Neural cell (in vitro differentiated cells): ENCODE measurements at regions not wholly inside any gene's neighbourhood (a gene's known extent, or its start where the extent isn't known, plus 50 kb on each side); places are given as distances from the start of the nearest gene placed in this dataset.

Experiments
- H2AFZ ChIP-seq: fragments of 200-600, 300-800 bp; sonication (generic), shearing (Covaris generic); 2 replicates; pipeline ENCODE4 v1.6.0; 2014; ENCODE audit warnings: low read depth, mild to moderate bottlenecking, antibody characterized with exemption, low read length, moderate library complexity
- H3F3A ChIP-seq: fragments of 200-600 bp; shearing (Covaris generic); 2 replicates; pipeline ENCODE4 v1.6.1; 2016; ENCODE audit warnings: mild to moderate bottlenecking, moderate library complexity, mixed read lengths, antibody characterized with exemption, low read length; ENCODE audit not compliant: insufficient read depth, poor library complexity, severe bottlenecking
- H3K27ac ChIP-seq: fragments of 200-600, 300-800 bp; sonication (generic), shearing (Covaris generic); 2 replicates; pipeline ENCODE4 v1.5.1; 2014; ENCODE audit warnings: mild to moderate bottlenecking, low read length, moderate library complexity
- H3K27me3 ChIP-seq: fragments of 300-800, 200-600 bp; sonication (generic), shearing (Covaris generic); 2 replicates; pipeline ENCODE4 v1.6.0; 2014; ENCODE audit warnings: mild to moderate bottlenecking, low read depth, low read length, moderate library complexity; ENCODE audit not compliant: insufficient read depth
- H3K36me3 ChIP-seq: fragments of 300-800, 200-600 bp; sonication (generic), shearing (Covaris generic); 2 replicates; pipeline ENCODE4 v1.5.1; 2014; ENCODE audit warnings: mild to moderate bottlenecking, antibody characterized with exemption, low read length, moderate library complexity; ENCODE audit not compliant: insufficient read depth
- H3K4me2 ChIP-seq: fragments of 300-800, 200-600 bp; sonication (generic), shearing (Covaris generic); 2 replicates; pipeline ENCODE4 v1.6.0; 2014; ENCODE audit warnings: mild to moderate bottlenecking, low read length
- H3K4me3 ChIP-seq: fragments of 300-800, 200-600 bp; sonication (generic), shearing (Covaris generic); 2 replicates; pipeline ENCODE4 v1.5.1; 2014; ENCODE audit warnings: mild to moderate bottlenecking, low read length, moderate library complexity
- H3K79me2 ChIP-seq: fragments of 200-600 bp; shearing (Covaris generic); replicated peaks from 2 replicates; pipeline ENCODE4 v1.6.0; 2014; ENCODE audit warnings: mild to moderate bottlenecking, low read length, moderate library complexity; ENCODE audit not compliant: insufficient read depth
- H3K9ac ChIP-seq: fragments of 300-800, 200-600 bp; sonication (generic), shearing (Covaris generic); 2 replicates; pipeline ENCODE4 v1.6.1; 2016; ENCODE audit warnings: mild to moderate bottlenecking, low read length, mixed read lengths
- H3K9me2 ChIP-seq: fragments of 200-600 bp; shearing (Covaris generic); 2 replicates; pipeline ENCODE4 v1.6.1; 2016; ENCODE audit warnings: mild to moderate bottlenecking, low read length, mixed read lengths; ENCODE audit not compliant: insufficient read depth
- H3K9me3 ChIP-seq: fragments of 200-600, 300-800 bp; sonication (generic), shearing (Covaris generic); 2 replicates; pipeline ENCODE4 v1.6.1; 2016; ENCODE audit warnings: mild to moderate bottlenecking, mixed run types, low read length, moderate library complexity, mixed read lengths
- H4K20me1 ChIP-seq: fragments of 200-600 bp; shearing (Covaris generic); 2 replicates; pipeline ENCODE4 v1.6.1; 2016; ENCODE audit warnings: mild to moderate bottlenecking, mixed run types; ENCODE audit not compliant: insufficient read depth
- CTCF ChIP-seq: fragments of 450-650 bp; IDR thresholded peaks from 2 replicates; pipeline ENCODE4 v1.5.1; 2014; ENCODE audit warnings: antibody characterized with exemption, mild to moderate bottlenecking, moderate library complexity; ENCODE audit not compliant: poor library complexity, severe bottlenecking
- EP300 ChIP-seq: fragments of 450-650 bp; conservative IDR thresholded peaks from 2 replicates; pipeline ENCODE4 v1.6.1; 2014; ENCODE audit warnings: antibody characterized with exemption, mild to moderate bottlenecking, moderate library complexity; ENCODE audit not compliant: poor library complexity, severe bottlenecking
- EZH2 ChIP-seq: fragments of 200-600, 300-800 bp; shearing (Covaris generic), sonication (generic); IDR thresholded peaks from 2 replicates; pipeline ENCODE4 v1.6.1; 2014; ENCODE audit warnings: antibody characterized with exemption, low read length, borderline replicate concordance, mild to moderate bottlenecking; ENCODE audit not compliant: insufficient read depth, poor library complexity, severe bottlenecking
- MXI1 ChIP-seq: fragments of 450-650 bp; conservative IDR thresholded peaks from 2 replicates; pipeline ENCODE4 v1.6.1; 2014; ENCODE audit warnings: antibody characterized with exemption, mild to moderate bottlenecking; ENCODE audit not compliant: poor library complexity, severe bottlenecking
- POLR2AphosphoS5 ChIP-seq: IDR thresholded peaks from 2 replicates; pipeline ENCODE4 v1.6.1; 2012
- RAD21 ChIP-seq: fragments of 450-650 bp; conservative IDR thresholded peaks from 2 replicates; pipeline ENCODE4 v1.6.1; 2014; ENCODE audit warnings: antibody characterized with exemption, mild to moderate bottlenecking, moderate library complexity
- SMC3 ChIP-seq: fragments of 450-650 bp; conservative IDR thresholded peaks from 2 replicates; pipeline ENCODE4 v1.6.1; 2014; ENCODE audit warnings: antibody characterized with exemption, mild to moderate bottlenecking, moderate library complexity; ENCODE audit not compliant: poor library complexity
- TAF1 ChIP-seq: IDR thresholded peaks from 2 replicates; pipeline ENCODE4 v1.6.1; 2012; ENCODE audit warnings: low read depth
- TF ChIP-seq, protein P1 (sequence below): IDR thresholded peaks from 2 replicates; pipeline ENCODE4 v1.6.1; 2012; ENCODE audit warnings: borderline replicate concordance

- Histone ChIP-seq H3K4me3 (no peak overlapping the region), H3K9me3 (no peaks in the 10 kb centered on the region), H3K36me3 (no peaks in the 10 kb centered on the region), H3K9me2 (no peaks in the 10 kb centered on the region), H3K4me2 (no peak overlapping the region), H3K79me2 (no peaks in the 10 kb centered on the region), H3F3A (no peaks in the 10 kb centered on the region), H3K27me3 (no peaks in the 10 kb centered on the region), H3K27ac (no peak overlapping the region), H2AFZ (no peak overlapping the region), H4K20me1 (no peaks in the 10 kb centered on the region), H3K9ac (no peak overlapping the region)
- TF ChIP-seq EZH2 = no peak
- no peak for TF ChIP-seq TAF1
- TF ChIP-seq, protein P1, sequence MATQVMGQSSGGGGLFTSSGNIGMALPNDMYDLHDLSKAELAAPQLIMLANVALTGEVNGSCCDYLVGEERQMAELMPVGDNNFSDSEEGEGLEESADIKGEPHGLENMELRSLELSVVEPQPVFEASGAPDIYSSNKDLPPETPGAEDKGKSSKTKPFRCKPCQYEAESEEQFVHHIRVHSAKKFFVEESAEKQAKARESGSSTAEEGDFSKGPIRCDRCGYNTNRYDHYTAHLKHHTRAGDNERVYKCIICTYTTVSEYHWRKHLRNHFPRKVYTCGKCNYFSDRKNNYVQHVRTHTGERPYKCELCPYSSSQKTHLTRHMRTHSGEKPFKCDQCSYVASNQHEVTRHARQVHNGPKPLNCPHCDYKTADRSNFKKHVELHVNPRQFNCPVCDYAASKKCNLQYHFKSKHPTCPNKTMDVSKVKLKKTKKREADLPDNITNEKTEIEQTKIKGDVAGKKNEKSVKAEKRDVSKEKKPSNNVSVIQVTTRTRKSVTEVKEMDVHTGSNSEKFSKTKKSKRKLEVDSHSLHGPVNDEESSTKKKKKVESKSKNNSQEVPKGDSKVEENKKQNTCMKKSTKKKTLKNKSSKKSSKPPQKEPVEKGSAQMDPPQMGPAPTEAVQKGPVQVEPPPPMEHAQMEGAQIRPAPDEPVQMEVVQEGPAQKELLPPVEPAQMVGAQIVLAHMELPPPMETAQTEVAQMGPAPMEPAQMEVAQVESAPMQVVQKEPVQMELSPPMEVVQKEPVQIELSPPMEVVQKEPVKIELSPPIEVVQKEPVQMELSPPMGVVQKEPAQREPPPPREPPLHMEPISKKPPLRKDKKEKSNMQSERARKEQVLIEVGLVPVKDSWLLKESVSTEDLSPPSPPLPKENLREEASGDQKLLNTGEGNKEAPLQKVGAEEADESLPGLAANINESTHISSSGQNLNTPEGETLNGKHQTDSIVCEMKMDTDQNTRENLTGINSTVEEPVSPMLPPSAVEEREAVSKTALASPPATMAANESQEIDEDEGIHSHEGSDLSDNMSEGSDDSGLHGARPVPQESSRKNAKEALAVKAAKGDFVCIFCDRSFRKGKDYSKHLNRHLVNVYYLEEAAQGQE = no peak
- no peak for TF ChIP-seq POLR2AphosphoS5
- TF ChIP-seq EP300 = no peak
- TF ChIP-seq CTCF = no peak
- no peak for TF ChIP-seq SMC3
- no peak for TF ChIP-seq MXI1
- no peak for TF ChIP-seq RAD21
Measured at GRCh38 chr1:182240085-182240484, 151.5 kb downstream of the GLUL start.

DNA sequence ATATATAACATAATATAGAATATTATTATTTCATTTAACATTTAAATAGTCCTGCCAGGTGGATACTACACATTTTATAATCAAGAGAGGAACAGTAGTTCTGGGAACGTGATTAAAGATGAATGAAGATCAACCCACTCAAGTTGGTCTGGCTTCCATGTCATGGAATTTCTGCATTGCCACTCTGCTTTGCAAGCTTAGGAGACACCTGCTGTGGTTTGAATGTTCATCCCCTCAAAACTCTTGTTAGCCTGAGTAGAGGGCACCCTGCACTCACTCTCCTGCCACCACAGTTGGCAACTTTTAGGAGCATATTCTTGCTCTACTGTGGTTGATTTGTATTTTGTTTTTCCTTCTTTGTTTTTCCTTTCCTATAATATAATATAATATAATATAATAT is 153.2 kb downstream of the GLUL start:
- no peaks in the 10 kb centered on the region for H3K36me3 ChIP-seq
- H3K9me3 ChIP-seq = no peaks in the 10 kb centered on the region
- TF ChIP-seq TAF1 (no peak), RAD21 (no peak), CTCF (no peak), SMC3 (no peak), EP300 (no peak), MXI1 (no peak), EZH2 (no peak), POLR2AphosphoS5 (no peak)
- H3K27ac ChIP-seq = no peak overlapping the region
- no peak overlapping the region for H3K9ac ChIP-seq
- no peaks in the 10 kb centered on the region for H3K27me3 ChIP-seq
- no peaks in the 10 kb centered on the region for H3K9me2 ChIP-seq
- no peaks in the 10 kb centered on the region for H3F3A ChIP-seq
- no peaks in the 10 kb centered on the region for H4K20me1 ChIP-seq
- no peaks in the 10 kb centered on the region for H3K79me2 ChIP-seq
- H2AFZ ChIP-seq = no peak overlapping the region
- no peak overlapping the region for H3K4me3 ChIP-seq
- H3K4me2 ChIP-seq = no peak overlapping the region
